MM.1S (cell line): ENCODE measurements at regions not wholly inside any gene's neighbourhood (a gene's known extent, or its start where the extent isn't known, plus 50 kb on each side); places are given as distances from the start of the nearest gene placed in this dataset.
A peak's percentile ranks its signal among the peaks of the same experiment; 100 is the strongest.
"Not testable (repeated sequence)": the region's sequence is repeated elsewhere in the genome, so short reads cannot be mapped to it uniquely, and the experiment has no call there.

Experiments used
- DNase-seq: peaks from one replicate; pipeline ENCODE4 v3.0.0-alpha.2; 2015
- H2AFZ ChIP-seq: fragments of 300-600 bp; sonication (generic); 2 replicates; pipeline ENCODE4 v1.6.0; 2016; ENCODE audit warnings: antibody characterized with exemption, low read length
- H3F3A ChIP-seq: fragments of 300-600 bp; sonication (generic); 2 replicates; pipeline ENCODE4 v1.6.1; 2016; ENCODE audit warnings: mild to moderate bottlenecking, antibody characterized with exemption, low read length, moderate library complexity, mixed read lengths; ENCODE audit not compliant: insufficient read depth
- H3K27ac ChIP-seq: fragments of 300-600 bp; sonication (generic); 2 replicates; pipeline ENCODE4 v1.5.1; 2016; ENCODE audit warnings: mild to moderate bottlenecking, low read length
- H3K27me3 ChIP-seq: fragments of 300-600 bp; sonication (generic); replicated peaks from 2 replicates; pipeline ENCODE4 v1.6.0; 2016; ENCODE audit warnings: low read length; ENCODE audit not compliant: insufficient read depth
- H3K36me3 ChIP-seq: fragments of 300-600 bp; sonication (generic); replicated peaks from 2 replicates; pipeline ENCODE4 v1.6.1; 2016; ENCODE audit warnings: mild to moderate bottlenecking, low read length, mixed read lengths; ENCODE audit not compliant: insufficient read depth
- H3K4me1 ChIP-seq: fragments of 300-600 bp; sonication (generic); 2 replicates; pipeline ENCODE4 v1.6.1; 2016; ENCODE audit warnings: low read length, mixed read lengths
- H3K4me2 ChIP-seq: fragments of 300-600 bp; sonication (generic); 2 replicates; pipeline ENCODE4 v1.6.0; 2016; ENCODE audit warnings: low read depth, low read length
- H3K4me3 ChIP-seq: fragments of 300-600 bp; sonication (generic); 2 replicates; pipeline ENCODE4 v1.5.1; 2016; ENCODE audit warnings: low read length, mixed read lengths
- H3K79me2 ChIP-seq: fragments of 300-600 bp; sonication (generic); 2 replicates; pipeline ENCODE4 v1.6.1; 2016; ENCODE audit warnings: mixed run types, low read length, mixed read lengths
- H3K9ac ChIP-seq: fragments of 300-600 bp; sonication (generic); 2 replicates; pipeline ENCODE4 v1.6.1; 2016; ENCODE audit warnings: low read length, mixed read lengths
- H3K9me2 ChIP-seq: fragments of 300-600 bp; sonication (generic); replicated peaks from 2 replicates; pipeline ENCODE4 v1.6.1; 2016; ENCODE audit warnings: mild to moderate bottlenecking, low read length, mixed read lengths; ENCODE audit not compliant: insufficient read depth
- H3K9me3 ChIP-seq: fragments of 300-600 bp; sonication (generic); replicated peaks from 2 replicates; pipeline ENCODE4 v1.6.1; 2016; ENCODE audit warnings: mild to moderate bottlenecking, low read length, mixed read lengths; ENCODE audit not compliant: insufficient read depth
- H4K20me1 ChIP-seq: fragments of 300-600 bp; sonication (generic); 2 replicates; pipeline ENCODE4 v1.6.1; 2016; ENCODE audit warnings: mild to moderate bottlenecking, low read length, moderate library complexity, mixed read lengths; ENCODE audit not compliant: insufficient read depth

- not testable (repeated sequence) for DNase-seq, H3K9ac ChIP-seq, H3K9me2 ChIP-seq, H3K79me2 ChIP-seq, H3K27ac ChIP-seq, H3K9me3 ChIP-seq, H3K36me3 ChIP-seq, H3K4me1 ChIP-seq, H3K4me3 ChIP-seq, H3K4me2 ChIP-seq, H4K20me1 ChIP-seq, H3F3A ChIP-seq, H3K27me3 ChIP-seq, H2AFZ ChIP-seq
Measured at GRCh38 chr9:41367301-41367700, 178.2 kb upstream of the ZNG1F start.

DNA sequence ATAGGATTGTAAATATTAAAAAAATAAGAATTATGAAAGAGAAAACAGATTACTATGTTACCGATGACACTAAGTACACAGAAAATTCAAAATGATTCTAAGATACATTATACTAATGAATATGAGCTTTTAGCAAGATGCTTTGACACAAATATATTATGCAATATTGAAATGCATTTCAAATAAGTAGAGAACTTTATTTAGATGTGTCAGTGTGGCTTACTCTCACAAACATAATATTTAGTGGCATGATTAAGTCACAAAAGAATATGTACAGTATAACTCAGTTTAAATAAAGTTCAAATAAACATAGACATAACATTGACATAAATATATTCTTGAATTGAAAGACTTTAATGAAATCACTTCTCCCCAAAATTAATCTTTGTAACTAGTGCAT is 172.7 kb upstream of the ZNG1F start:
- DNase-seq, H3K27me3 ChIP-seq, H3K9me3 ChIP-seq, H2AFZ ChIP-seq, H3K79me2 ChIP-seq, H3K36me3 ChIP-seq, H3K4me1 ChIP-seq, H4K20me1 ChIP-seq, H3K9ac ChIP-seq, H3K9me2 ChIP-seq, H3K4me3 ChIP-seq, H3K27ac ChIP-seq, H3K4me2 ChIP-seq, H3F3A ChIP-seq: not testable (repeated sequence)

GRCh38 chr9:41359116-41359515 is 170.0 kb upstream of the ZNG1F start:
- H3K9me3 ChIP-seq, H3K4me1 ChIP-seq, H3K79me2 ChIP-seq, H3K9me2 ChIP-seq, H3K27ac ChIP-seq, H3K27me3 ChIP-seq, H3K36me3 ChIP-seq, H3F3A ChIP-seq, H4K20me1 ChIP-seq: not testable (repeated sequence)
- H2AFZ ChIP-seq = peak overlapping the region; percentile 53; the same call in 1 of the 2 replicates
- H3K4me3 ChIP-seq = peak overlapping the region; percentile 60
- H3K9ac ChIP-seq = peak overlapping the region; percentile 51; the same call in 1 of the 2 replicates
- peak overlapping the region; percentile 15; the same call in 1 of the 2 replicates for H3K4me2 ChIP-seq
- peak; percentile 30 for DNase-seq

DNA sequence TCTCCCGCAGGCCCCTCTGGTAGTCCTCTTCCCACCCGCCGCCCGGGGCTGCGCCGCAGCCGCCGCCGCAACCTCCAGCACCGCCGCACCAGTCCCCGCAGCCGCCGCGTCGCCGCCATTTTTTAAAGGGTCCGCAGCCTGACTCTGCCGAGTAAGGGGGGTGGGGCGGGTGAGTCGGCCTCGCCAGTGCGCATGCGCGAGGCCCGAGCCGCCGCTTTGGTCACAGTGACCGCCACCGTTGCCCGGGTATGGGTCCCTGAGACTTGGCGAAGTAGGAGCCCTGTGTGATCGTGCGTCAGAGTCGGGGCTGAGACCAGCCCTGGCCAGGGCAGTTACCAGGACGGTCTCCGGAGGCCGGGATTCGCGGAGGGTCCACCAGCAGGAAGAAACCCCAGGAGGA is 169.6 kb upstream of the ZNG1F start:
- not testable (repeated sequence) for H3K9me2 ChIP-seq, H3K27ac ChIP-seq, H3K27me3 ChIP-seq, H2AFZ ChIP-seq, H3K36me3 ChIP-seq, H3F3A ChIP-seq, H3K4me2 ChIP-seq, H3K4me1 ChIP-seq, H3K9me3 ChIP-seq, H4K20me1 ChIP-seq, H3K79me2 ChIP-seq
- peak; percentile 68 for DNase-seq
- Histone ChIP-seq H3K9ac (peak overlapping the region; percentile 51; the same call in 1 of the 2 replicates), H3K4me3 (peak overlapping the region; percentile 60)

DNA sequence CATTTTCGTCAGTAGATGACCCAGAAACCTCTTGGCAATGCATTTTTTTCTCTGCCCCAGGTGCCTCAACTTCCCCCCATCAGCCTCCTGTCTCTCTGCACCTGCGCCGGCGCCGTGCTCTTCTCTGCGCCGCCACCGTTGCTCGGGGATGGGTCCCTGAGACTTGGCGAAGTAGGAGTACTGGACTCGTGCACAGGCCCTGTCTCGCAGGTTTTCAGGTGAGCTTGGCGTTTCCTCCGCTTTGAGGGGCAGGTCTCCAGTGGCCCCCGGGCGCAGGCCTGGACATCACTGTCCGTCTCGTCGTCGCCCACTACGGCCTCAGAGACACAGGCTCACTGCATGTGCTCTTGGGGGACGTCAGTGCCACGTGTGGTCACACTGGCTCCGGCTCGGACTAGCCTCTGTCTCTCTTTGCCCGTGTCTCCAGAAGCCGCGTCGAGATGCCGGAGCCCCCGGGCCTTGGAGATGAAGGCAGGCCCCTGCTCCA is 168.8 kb upstream of the ZNG1F start:
- H2AFZ ChIP-seq, H3K79me2 ChIP-seq, H4K20me1 ChIP-seq, H3F3A ChIP-seq, H3K9ac ChIP-seq, H3K9me2 ChIP-seq, DNase-seq, H3K27ac ChIP-seq, H3K27me3 ChIP-seq, H3K4me3 ChIP-seq, H3K36me3 ChIP-seq, H3K9me3 ChIP-seq, H3K4me1 ChIP-seq: not testable (repeated sequence)
- H3K4me2 ChIP-seq = peak overlapping the region; percentile 21; the same call in 1 of the 2 replicates

GRCh38 chr9:41357350-41357748 is 168.2 kb upstream of the ZNG1F start:
- H2AFZ ChIP-seq, H3K4me2 ChIP-seq, H3K4me3 ChIP-seq, H3K27ac ChIP-seq, H3K9me3 ChIP-seq, H3K36me3 ChIP-seq, H4K20me1 ChIP-seq, H3K27me3 ChIP-seq, H3F3A ChIP-seq, H3K9ac ChIP-seq, H3K9me2 ChIP-seq, H3K4me1 ChIP-seq, H3K79me2 ChIP-seq: not testable (repeated sequence)
- peak; percentile 2 for DNase-seq

DNA sequence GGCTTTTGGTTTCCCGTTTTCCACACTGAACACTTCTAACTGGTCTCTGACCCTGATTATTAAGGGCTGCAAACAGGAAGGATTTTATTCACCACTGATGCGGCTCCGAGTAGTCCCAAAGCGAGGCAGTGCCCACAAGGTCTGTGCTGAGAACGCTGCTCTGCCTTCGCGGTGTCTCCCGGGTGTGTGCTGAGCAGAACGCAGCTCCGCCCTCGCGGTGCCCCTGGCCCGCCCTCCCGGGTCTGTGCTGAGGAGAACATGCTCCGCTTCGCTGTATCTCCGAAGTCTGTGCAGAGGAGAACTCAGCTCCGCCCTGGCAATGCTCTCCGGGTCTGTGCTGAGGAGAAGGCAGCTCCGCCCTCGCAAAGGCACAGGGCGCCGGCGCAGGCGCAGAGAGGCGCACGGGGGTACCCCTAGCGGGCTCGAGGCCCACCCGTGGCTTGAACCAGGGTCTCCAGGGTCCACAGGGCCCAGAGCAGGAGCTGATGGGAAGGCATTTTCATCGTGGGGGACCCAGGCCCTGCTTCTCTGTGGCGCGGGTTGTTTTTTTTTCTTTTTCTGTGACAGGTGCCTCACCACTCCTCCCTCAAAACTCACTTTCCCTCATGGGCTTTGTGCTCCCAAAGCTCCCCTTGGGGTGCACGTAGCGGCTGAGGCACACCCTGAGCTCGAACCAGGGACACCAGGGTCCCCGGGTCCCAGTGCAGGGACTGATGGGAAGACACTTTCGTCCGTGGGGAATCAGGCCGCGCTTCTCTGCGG is 167.7 kb upstream of the ZNG1F start:
- not testable (repeated sequence) for H4K20me1 ChIP-seq, H3K4me1 ChIP-seq, H3K9me2 ChIP-seq, H3K27me3 ChIP-seq, H3K4me2 ChIP-seq, H3K36me3 ChIP-seq, H3F3A ChIP-seq, H3K79me2 ChIP-seq, H2AFZ ChIP-seq, H3K9me3 ChIP-seq
- peak overlapping the region; percentile 25; the same call in 1 of the 2 replicates for H3K9ac ChIP-seq
- peak; percentile 67 for DNase-seq
- H3K4me3 ChIP-seq = 0 out of 2 replicates have a peak overlapping the region, but pooled peaks have one; percentile 27
- H3K27ac ChIP-seq = peak overlapping the region; percentile 55; the same call in 1 of the 2 replicates
